ENCODE measurements at regions not wholly inside any gene's neighbourhood (a gene's known extent, or its start where the extent isn't known, plus 50 kb on each side); places are given as distances from the start of the nearest gene placed in this dataset.
"Not testable (repeated sequence)": the region's sequence is repeated elsewhere in the genome, so short reads cannot be mapped to it uniquely, and the experiment has no call there.

- no peak for TF ChIP-seq CTCF (IDR thresholded peaks at IDR 0.05; ENCODE audit: insufficient read depth, low read depth, low read length)
- DNase-seq (ENCODE audit: low read depth), result no peak
- no peak overlapping the region for H3K4me3 ChIP-seq (ENCODE audit: low read depth, low read length)
These were observed 1090.7 kb downstream of the DNAJB9 start for GRCh38 chr7:109660401-109660800.

DNA sequence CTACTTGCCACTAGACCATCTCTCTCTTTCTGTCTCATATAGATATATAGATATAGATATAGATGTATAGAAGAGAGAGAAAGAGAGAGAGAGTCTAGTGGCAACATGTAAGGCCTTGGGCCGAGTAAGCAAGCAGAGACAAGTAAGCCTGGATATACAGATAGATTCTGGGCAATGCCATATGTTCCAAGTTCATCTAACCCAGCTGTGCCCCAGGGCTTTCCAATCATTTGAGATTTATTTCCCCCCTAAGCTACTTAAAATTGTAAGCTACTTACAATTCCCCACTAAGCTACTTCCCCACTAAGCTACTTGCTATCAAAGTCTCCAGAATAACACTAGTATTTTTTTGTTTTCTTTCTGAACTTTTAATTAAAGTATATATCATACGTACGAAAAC is 1094.1 kb downstream of the DNAJB9 start:
- DNase-seq (ENCODE audit: low read depth), result no peak
- no peak overlapping the region for H3K4me3 ChIP-seq (ENCODE audit: low read depth, low read length)
- no peak for TF ChIP-seq CTCF (IDR thresholded peaks at IDR 0.05; ENCODE audit: insufficient read depth, low read depth, low read length)

DNA sequence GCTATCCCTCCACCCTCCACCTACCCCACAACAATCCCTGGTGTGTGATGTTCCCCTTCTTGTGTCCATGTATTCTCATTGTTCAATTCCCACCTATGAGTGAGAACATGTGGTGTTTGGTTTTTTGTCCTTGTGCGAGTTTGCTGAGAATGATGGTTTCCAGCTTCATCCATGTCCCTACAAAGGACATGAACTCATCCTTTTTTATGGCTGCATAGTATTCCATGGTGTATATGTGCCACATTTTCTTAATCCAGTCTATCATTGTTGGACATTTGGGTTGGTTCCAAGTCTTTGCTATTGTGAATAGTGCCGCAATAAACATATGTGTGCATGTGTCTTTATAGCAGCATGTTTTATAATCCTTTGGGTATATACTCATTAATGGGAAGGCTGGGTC is 1117.6 kb downstream of the DNAJB9 start:
- H3K4me3 ChIP-seq (ENCODE audit: low read depth, low read length); DNase-seq (ENCODE audit: low read depth): not testable (repeated sequence)

- not testable (repeated sequence) for H3K4me3 ChIP-seq (ENCODE audit: low read depth, low read length); DNase-seq (ENCODE audit: low read depth)
These were observed 1122.9 kb downstream of the DNAJB9 start for GRCh38 chr7:109692613-109693012.

GRCh38 chr7:109694149-109695071 is 1124.7 kb downstream of the DNAJB9 start:
- no peak overlapping the region for H3K4me3 ChIP-seq (ENCODE audit: low read depth, low read length)
- TF ChIP-seq CTCF (IDR thresholded peaks at IDR 0.05; ENCODE audit: insufficient read depth, low read depth, low read length), result no peak
- DNase-seq (ENCODE audit: low read depth), result no peak

- no peak overlapping the region for H3K4me3 ChIP-seq (ENCODE audit: low read depth, low read length)
- no peak for TF ChIP-seq CTCF (IDR thresholded peaks at IDR 0.05; ENCODE audit: insufficient read depth, low read depth, low read length)
- DNase-seq (ENCODE audit: low read depth), result no peak
These were observed 1125.7 kb downstream of the DNAJB9 start for GRCh38 chr7:109695419-109695818.

GRCh38 chr7:109696723-109697122 is 1127.0 kb downstream of the DNAJB9 start:
- no peak for DNase-seq (ENCODE audit: low read depth)
- TF ChIP-seq CTCF (IDR thresholded peaks at IDR 0.05; ENCODE audit: insufficient read depth, low read depth, low read length), result no peak
- no peak overlapping the region for H3K4me3 ChIP-seq (ENCODE audit: low read depth, low read length)

GRCh38 chr7:109699661-109700060 is 1130.0 kb downstream of the DNAJB9 start:
- H3K4me3 ChIP-seq (ENCODE audit: low read depth, low read length), result no peak overlapping the region
- TF ChIP-seq CTCF (IDR thresholded peaks at IDR 0.05; ENCODE audit: insufficient read depth, low read depth, low read length), result no peak
- DNase-seq (ENCODE audit: low read depth), result no peak
